ENCODE measurements at regions not wholly inside any gene's neighbourhood (a gene's known extent, or its start where the extent isn't known, plus 50 kb on each side); places are given as distances from the start of the nearest gene placed in this dataset.
"Not testable (repeated sequence)": the region's sequence is repeated elsewhere in the genome, so short reads cannot be mapped to it uniquely, and the experiment has no call there.

DNA sequence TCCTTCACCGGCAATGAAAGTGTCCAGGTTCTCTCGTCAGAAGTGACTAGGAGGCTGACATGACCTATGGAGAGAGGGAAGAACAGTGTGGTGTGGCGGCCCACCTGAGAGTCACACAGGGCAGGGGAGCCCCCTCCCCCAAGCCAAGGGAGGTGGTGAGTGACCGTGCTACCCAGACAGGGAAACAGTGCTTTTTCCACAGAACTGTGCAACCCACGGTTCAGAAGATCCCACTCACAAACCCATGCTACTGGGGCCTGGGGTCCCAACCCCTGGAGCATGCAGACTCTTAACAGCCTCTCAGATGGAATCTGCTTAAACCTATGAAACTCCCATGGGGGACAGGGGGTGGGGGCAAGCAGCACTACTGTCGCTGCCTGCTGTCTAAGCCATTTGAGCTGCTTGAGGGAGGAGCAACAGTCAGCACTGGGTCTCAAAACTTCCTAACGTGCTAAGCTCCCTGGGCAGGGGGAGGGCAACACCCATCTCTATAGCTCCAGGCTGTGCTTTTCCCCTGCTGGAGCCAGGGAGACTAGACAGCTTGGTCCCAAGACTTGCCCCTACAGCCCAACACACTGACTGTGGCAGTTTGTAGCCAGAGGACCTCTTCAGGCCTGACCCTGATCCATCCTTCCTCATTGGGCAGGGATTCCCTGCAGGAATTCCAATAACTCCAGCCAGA, 850.4 kb upstream of the AADAT start:
- no peak for DNase-seq

DNA sequence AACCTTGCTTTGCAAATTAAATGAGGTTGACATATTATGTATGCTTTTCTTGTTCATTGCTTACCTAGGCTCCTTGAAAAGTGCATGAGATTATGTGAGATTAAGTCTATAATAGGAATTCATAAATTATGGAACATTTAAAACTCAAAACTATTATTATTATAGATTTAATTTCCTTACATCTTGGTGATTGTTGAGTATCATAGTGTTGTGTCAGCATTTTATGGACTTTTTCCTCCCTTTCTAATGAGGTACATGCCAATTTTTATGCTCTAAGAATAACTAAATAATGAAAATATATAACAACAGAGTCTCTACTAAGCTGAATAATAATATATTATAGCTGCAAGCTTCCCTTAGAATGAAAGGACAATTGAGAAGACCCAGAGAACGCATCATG, 848.8 kb upstream of the AADAT start:
- DNase-seq: no peak

GRCh38 chr4:170931321-170931720, 841.6 kb upstream of the AADAT start:
- DNase-seq: no peak

DNA sequence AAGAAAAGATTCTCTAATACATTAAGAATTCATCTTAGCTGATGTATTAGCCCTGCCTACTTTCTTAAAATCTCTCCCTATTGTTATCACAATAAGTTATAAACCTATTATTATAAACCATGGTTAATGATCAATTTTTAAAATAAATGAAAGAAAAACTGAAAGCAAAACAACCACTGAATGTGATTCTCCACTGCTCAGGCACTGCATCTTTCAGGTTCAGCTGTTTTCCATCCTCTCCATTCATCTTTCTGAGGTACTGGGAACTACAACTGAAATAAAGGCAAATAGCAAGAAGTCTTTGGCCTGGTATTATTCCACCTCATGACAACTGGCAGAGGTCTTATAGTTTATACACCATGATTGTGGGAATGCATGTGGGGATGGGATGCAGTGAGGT, 798.9 kb upstream of the AADAT start:
- DNase-seq: no peak

- DNase-seq: no peak
These were observed 797.6 kb upstream of the AADAT start for GRCh38 chr4:170887396-170887795.

DNA sequence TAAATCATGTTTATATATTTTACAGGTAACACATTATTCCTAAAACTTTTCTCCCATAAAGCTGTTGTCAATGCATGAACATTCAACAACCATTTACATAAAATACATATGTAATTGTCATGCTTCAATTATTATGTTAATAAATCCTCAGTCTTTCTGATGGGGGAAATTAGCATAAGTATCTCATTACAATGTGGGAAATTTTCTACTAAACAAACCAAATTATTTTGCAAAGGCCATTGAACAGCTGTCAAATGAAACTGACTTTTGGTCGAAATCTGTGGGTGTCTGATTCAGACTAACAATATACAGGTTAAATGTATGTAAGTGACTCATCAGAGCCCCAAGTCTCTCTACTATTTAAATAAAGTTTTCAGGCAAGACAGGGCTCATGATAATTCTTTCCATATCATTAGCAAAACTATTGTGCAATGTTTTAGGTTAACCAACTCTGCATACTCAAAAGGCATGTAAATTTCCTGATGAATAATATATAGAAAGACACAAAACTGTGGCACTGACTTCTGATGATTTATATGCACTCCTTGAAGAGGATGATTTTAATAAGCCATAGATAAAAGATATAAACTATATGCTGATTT, 795.3 kb upstream of the AADAT start:
- no peak for DNase-seq

- not testable (repeated sequence) for DNase-seq
These were observed 791.9 kb upstream of the AADAT start for GRCh38 chr4:170881646-170882045.

DNA sequence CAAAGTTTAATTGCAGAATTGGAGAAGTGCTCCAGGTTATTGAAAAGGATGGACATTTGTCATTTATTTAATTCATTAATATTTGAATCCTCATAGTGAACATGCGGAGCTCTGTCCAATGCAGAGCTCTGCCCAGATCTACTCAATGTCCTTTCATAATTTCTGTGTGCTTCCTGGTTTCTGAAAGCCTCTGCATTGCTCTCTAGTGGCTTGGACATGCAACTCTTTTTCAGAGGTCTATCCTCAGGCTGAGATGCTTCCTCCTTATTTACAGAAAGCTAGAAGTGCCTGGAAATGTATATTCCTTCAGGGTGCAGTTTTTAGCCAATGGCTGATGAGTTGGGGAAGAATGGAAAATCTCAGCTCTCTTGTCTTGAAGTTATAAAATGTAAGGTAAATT, 786.1 kb upstream of the AADAT start:
- DNase-seq: no peak

DNA sequence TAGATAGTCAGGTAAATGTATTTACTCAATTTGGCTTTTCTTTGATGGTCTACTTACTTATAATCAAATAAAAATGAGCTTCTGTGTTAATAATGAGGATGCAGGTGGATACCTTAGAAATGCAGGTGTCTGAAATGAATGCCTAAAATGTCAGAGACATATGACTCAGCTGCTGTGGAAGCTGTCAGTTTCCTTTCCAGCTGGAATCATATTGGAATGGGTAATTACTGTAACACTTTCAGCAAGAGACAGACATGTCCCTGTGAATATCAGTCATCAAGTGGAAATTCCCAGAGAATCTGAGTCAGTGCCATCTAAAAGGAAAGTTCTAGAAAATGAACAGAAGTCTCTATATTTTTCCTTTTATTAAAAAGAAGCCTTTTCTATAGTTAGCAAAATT, 783.0 kb upstream of the AADAT start:
- DNase-seq: no peak

- no peak for DNase-seq
These were observed 778.4 kb upstream of the AADAT start for GRCh38 chr4:170868170-170868569.

GRCh38 chr4:170854097-170854496, 764.3 kb upstream of the AADAT start:
- DNase-seq: no peak

- no peak for DNase-seq
These were observed 763.8 kb upstream of the AADAT start for GRCh38 chr4:170853422-170854021.

DNA sequence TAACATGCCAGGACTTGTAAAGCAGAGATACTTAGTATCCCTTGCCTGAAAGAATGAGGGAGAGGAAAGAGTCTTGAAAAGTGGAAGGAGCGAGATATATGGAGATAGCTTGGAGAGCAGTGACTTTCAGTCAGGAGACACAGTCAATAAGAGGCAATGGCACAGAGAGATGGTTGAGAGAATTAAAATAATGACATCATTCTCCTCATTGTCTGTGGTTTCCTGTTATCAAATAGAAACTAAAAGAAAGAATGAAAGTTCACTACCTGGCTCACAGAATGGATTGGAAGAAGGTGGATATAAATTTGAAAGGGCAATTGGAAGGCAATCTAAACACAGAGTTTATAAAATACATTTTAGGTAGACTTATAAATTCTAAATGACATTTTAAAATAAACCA, 760.2 kb upstream of the AADAT start:
- no peak for DNase-seq

DNA sequence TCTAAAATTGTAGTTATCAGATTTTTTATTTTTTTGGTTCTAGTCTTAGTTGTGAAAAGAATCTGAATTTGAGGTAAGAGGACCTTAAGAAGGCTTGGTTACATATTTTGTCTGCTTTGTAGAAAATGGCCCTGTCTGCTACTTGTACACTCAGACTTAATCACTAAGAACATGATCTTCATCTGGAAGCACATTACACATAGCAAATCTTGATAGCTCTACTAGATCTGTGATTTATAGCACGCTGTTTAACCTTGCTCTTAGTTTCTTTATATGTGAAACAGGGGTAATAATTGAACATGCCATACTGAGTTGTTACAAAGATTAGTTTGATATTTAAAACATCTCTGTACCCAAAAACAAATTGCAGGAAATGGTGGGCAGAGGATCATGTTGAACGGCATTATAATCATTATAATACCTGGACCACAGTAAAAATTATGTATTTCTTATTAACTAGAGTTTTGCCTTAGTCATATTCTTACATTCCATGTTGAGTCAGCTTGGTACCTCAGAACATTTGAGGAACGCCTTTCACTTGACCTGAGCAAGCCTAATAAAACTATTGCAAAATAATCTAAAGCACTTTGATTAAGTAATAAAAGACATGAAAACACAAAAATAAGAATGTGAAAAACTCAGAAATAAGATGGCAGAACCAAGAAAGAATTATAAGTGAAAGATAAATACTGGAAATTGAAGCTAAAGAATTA, 738.0 kb upstream of the AADAT start:
- no peak for DNase-seq

DNA sequence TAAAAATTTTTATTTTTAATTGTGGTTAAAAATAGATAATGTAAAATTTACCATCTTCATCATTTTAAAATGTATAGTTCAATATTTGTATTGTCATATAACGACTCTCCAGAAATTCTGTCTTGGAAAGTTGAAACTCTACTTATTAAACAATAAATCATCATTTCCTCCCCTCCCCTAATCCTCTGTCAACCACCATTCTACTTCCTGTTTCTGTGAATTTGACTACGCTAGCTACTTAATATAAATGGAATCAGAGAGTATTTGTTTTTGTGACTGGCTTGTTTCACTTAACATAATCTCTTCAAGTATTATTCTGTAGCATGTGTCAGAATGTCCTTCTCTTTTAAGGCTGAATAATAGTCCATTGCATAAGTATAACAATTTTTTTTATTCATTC, 729.0 kb upstream of the AADAT start:
- no peak for DNase-seq

DNA sequence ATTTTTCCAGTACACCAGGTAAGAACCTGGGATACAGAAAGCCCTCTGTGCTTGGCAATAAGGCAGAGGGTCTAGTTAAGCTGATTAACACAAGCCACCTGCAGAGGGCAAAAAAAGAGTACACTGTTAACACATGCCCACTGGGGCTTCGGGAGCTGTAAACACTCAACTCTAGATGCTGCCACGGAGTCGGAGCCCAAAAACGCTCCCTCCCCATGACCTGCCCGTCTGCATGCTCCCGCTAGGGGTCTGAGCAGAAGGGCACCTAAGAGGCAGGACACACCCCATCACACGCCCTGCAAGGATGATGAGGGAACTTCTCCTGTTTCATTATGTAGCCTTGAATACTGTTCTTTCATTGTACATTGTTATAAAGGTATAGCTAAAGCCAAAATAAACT, 715.6 kb upstream of the AADAT start:
- no peak for DNase-seq

DNA sequence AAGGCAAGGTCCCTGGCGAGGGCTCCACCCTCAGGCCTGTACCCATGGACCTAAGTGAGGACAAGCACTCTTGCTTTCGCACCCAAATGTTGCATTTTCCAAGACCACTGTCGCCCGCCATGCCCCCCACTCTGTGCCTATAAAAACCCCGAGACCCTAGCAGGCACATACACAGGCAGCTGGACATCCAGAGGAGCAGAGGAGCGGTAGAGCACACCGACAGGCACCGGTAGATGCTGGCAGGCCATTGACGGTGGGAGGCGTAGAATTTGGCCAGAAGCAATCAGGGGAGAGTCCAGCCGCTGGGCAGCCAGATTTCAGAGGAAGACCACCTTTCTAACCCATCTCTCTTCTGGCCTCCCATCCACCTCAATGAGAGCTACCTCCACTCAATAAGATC, 715.2 kb upstream of the AADAT start:
- no peak for DNase-seq

GRCh38 chr4:170803492-170803891, 713.7 kb upstream of the AADAT start:
- DNase-seq: no peak

DNA sequence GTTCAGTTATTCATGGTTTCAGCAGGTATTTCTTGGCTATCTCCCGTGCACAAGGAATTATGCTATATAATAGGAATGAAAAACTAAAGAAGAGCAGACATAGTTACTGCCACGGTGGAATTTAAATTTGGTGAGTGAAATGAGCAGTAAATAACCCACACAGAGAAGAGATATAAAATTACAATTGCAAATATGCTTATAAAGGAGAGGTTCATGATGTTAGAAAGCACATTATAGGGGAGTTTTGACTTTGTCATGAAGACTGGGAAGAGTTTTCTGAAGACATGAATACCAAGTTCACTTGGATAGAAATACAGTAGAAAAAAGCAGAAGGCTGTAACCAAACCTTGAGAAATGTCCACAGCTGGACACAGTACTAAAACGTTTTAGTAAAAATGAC, 712.0 kb upstream of the AADAT start:
- no peak for DNase-seq

DNA sequence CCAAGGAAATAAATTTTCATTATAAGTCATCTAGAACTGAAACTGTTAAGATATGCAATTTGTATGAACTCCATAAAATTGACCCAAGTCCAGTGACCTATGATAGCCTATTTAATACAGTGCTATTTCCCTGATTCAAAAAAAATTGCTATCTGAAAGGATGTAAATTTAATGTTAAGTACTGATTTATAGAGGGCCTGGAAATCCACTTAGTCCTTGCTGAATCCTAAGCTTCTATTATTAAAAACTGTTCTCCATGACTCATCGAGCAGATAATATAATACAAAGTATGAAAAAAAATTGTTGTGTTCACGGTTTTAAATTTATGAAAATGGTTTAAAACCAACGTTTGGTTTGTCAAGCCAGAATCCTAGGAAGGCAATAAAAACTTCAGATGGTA, 704.8 kb upstream of the AADAT start:
- no peak for DNase-seq

DNA sequence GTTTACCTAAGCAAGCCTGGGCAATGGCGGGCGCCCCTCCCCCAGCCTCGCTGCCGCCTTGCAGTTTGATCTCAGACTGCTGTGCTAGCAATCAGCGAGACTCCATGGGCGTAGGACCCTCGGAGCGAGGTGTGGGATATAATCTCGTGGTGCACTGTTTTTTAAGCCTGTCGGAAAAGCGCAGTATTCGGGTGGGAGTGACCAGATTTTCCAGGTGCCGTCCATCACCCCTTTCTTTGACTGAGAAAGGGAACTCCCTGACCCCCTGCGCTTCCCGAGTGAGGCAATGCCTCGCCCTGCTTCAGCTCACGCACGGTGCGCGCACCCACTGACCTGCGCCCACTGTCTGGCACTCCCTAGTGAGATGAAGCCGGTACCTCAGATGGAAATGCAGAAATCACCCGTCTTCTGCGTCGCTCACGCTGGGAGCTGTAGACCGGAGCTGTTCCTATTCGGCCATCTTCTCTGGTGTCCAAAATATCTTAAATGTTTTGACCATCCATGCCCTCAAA, 698.8 kb upstream of the AADAT start:
- not testable (repeated sequence) for DNase-seq

- no peak for DNase-seq
These were observed 687.9 kb upstream of the AADAT start for GRCh38 chr4:170777663-170778062.

- no peak for DNase-seq
These were observed 687.2 kb upstream of the AADAT start for GRCh38 chr4:170776983-170777382.

DNA sequence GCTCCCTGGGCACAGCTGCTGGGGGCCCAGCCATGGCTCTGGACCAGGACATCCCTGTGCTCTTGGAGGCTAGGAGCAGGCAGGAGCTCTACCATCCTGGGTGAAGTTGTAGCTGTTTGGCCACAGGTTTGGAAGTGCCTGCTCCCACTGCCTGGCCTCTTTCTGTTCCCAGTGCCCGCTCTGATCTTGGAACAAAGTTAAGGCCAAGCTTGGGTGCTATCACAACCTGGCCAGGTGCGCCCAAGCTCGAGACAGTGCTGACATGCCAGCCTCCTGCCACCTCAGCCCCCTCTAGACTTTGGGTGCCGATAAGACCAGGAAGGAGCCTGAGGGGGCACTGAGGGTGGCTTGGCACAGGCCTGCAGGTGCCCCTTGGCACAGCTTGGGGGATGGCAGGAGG, 686.1 kb upstream of the AADAT start:
- no peak for DNase-seq
